GM12801 (cell line): ENCODE measurements at regions not wholly inside any gene's neighbourhood (a gene's known extent, or its start where the extent isn't known, plus 50 kb on each side); places are given as distances from the start of the nearest gene placed in this dataset.

Source experiments
- CTCF ChIP-seq: IDR thresholded peaks from one replicate; pipeline ENCODE4 v1.5.1; 2011; ENCODE audit warnings: control low read depth; ENCODE audit not compliant: insufficient read length; ENCODE audit errors: extremely low read depth

- TF ChIP-seq CTCF: no peak
Observed at GRCh38 chr16:65819136-65819898, 547.2 kb upstream of the CDH5 start.

GRCh38 chr16:65817799-65818198 lies 548.7 kb upstream of the CDH5 start:
- no peak for TF ChIP-seq CTCF

GRCh38 chr16:65817066-65817465 lies 549.4 kb upstream of the CDH5 start:
- TF ChIP-seq CTCF: no peak

GRCh38 chr16:65816556-65816955 lies 549.9 kb upstream of the CDH5 start:
- no peak for TF ChIP-seq CTCF

GRCh38 chr16:65815707-65816106 lies 550.8 kb upstream of the CDH5 start:
- TF ChIP-seq CTCF: no peak

GRCh38 chr16:65809627-65810026 lies 556.9 kb upstream of the CDH5 start:
- TF ChIP-seq CTCF: no peak

- TF ChIP-seq CTCF: no peak
Observed at GRCh38 chr16:65808790-65809189, 557.7 kb upstream of the CDH5 start.
